ENCODE measurements at regions not wholly inside any gene's neighbourhood (a gene's known extent, or its start where the extent isn't known, plus 50 kb on each side); places are given as distances from the start of the nearest gene placed in this dataset.

- no peaks in the 10 kb centered on the region for H3K36me3 ChIP-seq
- no peaks in the 10 kb centered on the region for H3K4me1 ChIP-seq
- no peak overlapping the region for H3K4me3 ChIP-seq
- DNase-seq, result no peak
- no peak overlapping the region for H3K27ac ChIP-seq
- H3K9me3 ChIP-seq, result no peaks in the 10 kb centered on the region
- no peaks in the 10 kb centered on the region for H3K27me3 ChIP-seq
- no peak overlapping the region for H3K9ac ChIP-seq (ENCODE audit: low read depth in 2 of 2, low read length in 2 of 2)
- TF ChIP-seq CTCF (IDR thresholded peaks at IDR 0.05), result no peak
- intact Hi-C loops (cut with DNase I), result no loop called here
These were observed 101.9 kb upstream of the PIP4K2A start for GRCh38 chr10:22816298-22816653.

- Histone ChIP-seq H3K27ac (no peak overlapping the region), H3K27me3 (no peaks in the 10 kb centered on the region), H3K9me3 (no peaks in the 10 kb centered on the region), H3K9ac (ENCODE audit: low read depth in 2 of 2, low read length in 2 of 2) (no peak overlapping the region), H3K36me3 (no peaks in the 10 kb centered on the region), H3K4me1 (no peaks in the 10 kb centered on the region), H3K4me3 (no peak overlapping the region)
- TF ChIP-seq CTCF (IDR thresholded peaks at IDR 0.05), result no peak
- intact Hi-C loops (cut with DNase I), result no loop called here
- no peak for DNase-seq
These were observed 96.5 kb upstream of the PIP4K2A start for GRCh38 chr10:22810643-22811465.

GRCh38 chr10:22807238-22807637, 92.9 kb upstream of the PIP4K2A start:
- Histone ChIP-seq H3K27me3 (no peaks in the 10 kb centered on the region), H3K9me3 (no peaks in the 10 kb centered on the region), H3K4me3 (no peak overlapping the region), H3K4me1 (no peaks in the 10 kb centered on the region), H3K27ac (no peak overlapping the region), H3K9ac (ENCODE audit: low read depth in 2 of 2, low read length in 2 of 2) (no peak overlapping the region), H3K36me3 (no peaks in the 10 kb centered on the region)
- DNase-seq, result no peak
- intact Hi-C loops (cut with DNase I), result no loop called here
- TF ChIP-seq CTCF (IDR thresholded peaks at IDR 0.05), result no peak

GRCh38 chr10:22805304-22805703, 90.9 kb upstream of the PIP4K2A start:
- H3K4me1 ChIP-seq, result no peaks in the 10 kb centered on the region
- no peak overlapping the region for H3K9ac ChIP-seq (ENCODE audit: low read depth in 2 of 2, low read length in 2 of 2)
- no peaks in the 10 kb centered on the region for H3K27me3 ChIP-seq
- no peak for TF ChIP-seq CTCF (IDR thresholded peaks at IDR 0.05)
- H3K4me3 ChIP-seq, result no peak overlapping the region
- DNase-seq, result no peak
- no peaks in the 10 kb centered on the region for H3K36me3 ChIP-seq
- intact Hi-C loops (cut with DNase I), result no loop called here
- H3K27ac ChIP-seq, result no peak overlapping the region
- no peaks in the 10 kb centered on the region for H3K9me3 ChIP-seq

- DNase-seq, result no peak
- Histone ChIP-seq H3K4me1 (no peaks in the 10 kb centered on the region), H3K36me3 (no peaks in the 10 kb centered on the region), H3K27me3 (no peaks in the 10 kb centered on the region), H3K4me3 (no peak overlapping the region), H3K9ac (ENCODE audit: low read depth in 2 of 2, low read length in 2 of 2) (no peak overlapping the region), H3K27ac (no peak overlapping the region), H3K9me3 (no peaks in the 10 kb centered on the region)
- intact Hi-C loops (cut with DNase I), result no loop called here
- TF ChIP-seq CTCF (IDR thresholded peaks at IDR 0.05), result no peak
These were observed 89.0 kb upstream of the PIP4K2A start for GRCh38 chr10:22803261-22803885.

Measured in colonic mucosa (tissue), 4 donors.